Transverse colon (tissue), 4 donors: ENCODE measurements at regions not wholly inside any gene's neighbourhood (a gene's known extent, or its start where the extent isn't known, plus 50 kb on each side); places are given as distances from the start of the nearest gene placed in this dataset.

Source experiments
- DNase-seq: peaks from one replicate; pipeline ENCODE4 v3.0.0-alpha.2; 2019
- H3K27ac ChIP-seq, 4 donors: fragments of 200-600 bp; sonication (generic); 2 replicates each; pipeline ENCODE4 v1.5.1; 2016 to 2018; ENCODE audit warnings: inconsistent platforms in 4 of 4
- H3K27me3 ChIP-seq: fragments of 200-600 bp; sonication (generic); 2 replicates; pipeline ENCODE4 v1.5.1; 2017; ENCODE audit warnings: inconsistent platforms
- H3K36me3 ChIP-seq, 4 donors: fragments of 200-600 bp; sonication (generic); 2 replicates each; pipeline ENCODE4 v1.5.1; 2017 to 2019; ENCODE audit warnings: inconsistent platforms in 4 of 4
- H3K4me1 ChIP-seq, 4 donors: fragments of 200-600 bp; sonication (generic); 2 replicates each; pipeline ENCODE4 v1.5.1; 2017 to 2020; ENCODE audit warnings: inconsistent platforms in 4 of 4
- H3K4me3 ChIP-seq, 4 donors: fragments of 200-600 bp; sonication (generic); 1 replicate in 1 of 4; 2 replicates in 3 of 4; pipeline versions ENCODE4 v1.5.1 to v1.6.1; 2017 to 2019; ENCODE audit warnings: inconsistent platforms in 4 of 4
- H3K9me3 ChIP-seq, 2 donors: fragments of 200-600 bp; sonication (generic); 2 replicates each; pipeline ENCODE4 v1.5.1; 2017 to 2019; ENCODE audit warnings: inconsistent platforms in 2 of 2
- CTCF ChIP-seq, 5 experiments: fragments of 200-600 bp in 3 of 5; fragments of 450-650 bp in 2 of 5; sonication (generic) in 3 of 5; IDR thresholded peaks; 1 replicate in 2 of 5; 2 replicates in 3 of 5; pipeline ENCODE4 v1.5.1; 2016 to 2017; ENCODE audit warnings: antibody characterized with exemption in 5 of 5, inconsistent platforms in 3 of 5, mild to moderate bottlenecking in 2 of 5, moderate library complexity in 1 of 5
- EP300 ChIP-seq: sonication (generic); formaldehyde crosslinking; IDR thresholded peaks from one replicate; pipeline ENCODE4 v1.6.1; 2017; ENCODE audit warnings: antibody characterized with exemption, low read depth
- POLR2A ChIP-seq: fragments of 450-650 bp; IDR thresholded peaks from one replicate; pipeline ENCODE4 v1.6.1; 2016; ENCODE audit warnings: antibody characterized with exemption, mild to moderate bottlenecking, moderate library complexity
- POLR2AphosphoS5 ChIP-seq, 3 donors: sonication (generic); formaldehyde crosslinking; IDR thresholded peaks; one replicate each; pipeline ENCODE4 v1.6.1; 2016; ENCODE audit warnings: antibody characterized with exemption in 3 of 3
- WGBS, 2 donors: methylation state at CpG; one replicate each; pipeline ENCODE4 v1.1.5; 2018; ENCODE audit warnings: low coverage in 1 of 2; 5-methylcytosine and 5-hydroxymethylcytosine counted together
- in situ Hi-C, 4 donors: fragments of 200-750 bp; cut with MboI; loops; one replicate each; pipeline versions ENCODE4 v1.15.0 to v1.15.1; 2017; ENCODE audit warnings: low sequenced_read_pairs in 3 of 4, low pct_ligation_motif_present in 1 of 4, low pct_unique_long_range_greater_than_20kb in 1 of 4
- intact Hi-C: fragments of 100-400 bp; cut with DNase I; formaldehyde crosslinking; loops from one replicate; pipeline ENCODE4 v1.15.1; 2023; ENCODE audit warnings: low total_unique reads

GRCh38 chr10:101287183-101287996 lies 58.1 kb upstream of the LBX1 start:
- H3K9me3 ChIP-seq = no peaks in the 10 kb centered on the region
- H3K36me3 ChIP-seq = no peaks in the 10 kb centered on the region
- intact Hi-C loops (no loop called here), in situ Hi-C loops (loop anchor here in 2 of 4 donors (25.0 kb wide), 2 partner anchors 150 to 275 kb away; no protein-coding TSS in a partner anchor)
- DNase-seq = no peak
- H3K27ac ChIP-seq = no peak overlapping the region
- H3K27me3 ChIP-seq = peaks cover 98% of the 10 kb centered on the region
- WGBS, 2 donors = 40 to 60% methylated on average over 3 to 18 of the region's 18 CpGs
- no peak overlapping the region for H3K4me3 ChIP-seq
- TF ChIP-seq POLR2AphosphoS5 (IDR thresholded peaks at IDR 0.05) (no peak), POLR2A (no peak), EP300 (no peak)
- peaks cover 4 to 19% (median 12%) of the 10 kb centered on the region in 4 donors for H3K4me1 ChIP-seq

- Histone ChIP-seq H3K9me3 (no peaks in the 10 kb centered on the region), H3K4me1 (peaks cover 4 to 25% (median 14%) of the 10 kb centered on the region in 4 donors), H3K36me3 (no peaks in the 10 kb centered on the region), H3K4me3 (no peak overlapping the region), H3K27me3 (peaks cover 98% of the 10 kb centered on the region), H3K27ac (no peak overlapping the region)
- TF ChIP-seq POLR2A (no peak), EP300 (no peak), CTCF (IDR thresholded peaks at IDR 0.05) (peak in 1 of 5 experiments; percentile 16)
- no peak for DNase-seq
- in situ Hi-C loops = loop anchor here in 2 of 4 donors (25.0 kb wide), 2 partner anchors 149 to 274 kb away; no protein-coding TSS in a partner anchor
- WGBS, 2 donors = 47% methylated on average over 6 of the region's 6 CpGs; no CpG with 5 or more reads in 1 of the 2 donors
- intact Hi-C loops = no loop called here
Measured at GRCh38 chr10:101287997-101288635, 58.9 kb upstream of the LBX1 start.

- in situ Hi-C loops = loop anchor here in 2 of 4 donors (25.0 kb wide), 2 partner anchors 148 to 273 kb away; no protein-coding TSS in a partner anchor
- intact Hi-C loops = no loop called here
- H3K36me3 ChIP-seq = no peaks in the 10 kb centered on the region
Measured at GRCh38 chr10:101289541-101289940, 60.3 kb upstream of the LBX1 start.

GRCh38 chr10:101290431-101290830 lies 61.2 kb upstream of the LBX1 start:
- Histone ChIP-seq H3K27me3 (peaks cover 93% of the 10 kb centered on the region), H3K27ac (no peak overlapping the region), H3K9me3 (no peaks in the 10 kb centered on the region), H3K4me3 (no peak overlapping the region), H3K4me1 (peaks cover 4 to 18% (median 14%) of the 10 kb centered on the region in 4 donors), H3K36me3 (no peaks in the 10 kb centered on the region)
- intact Hi-C loops (loop anchor here (10.0 kb wide), 1 partner anchor 76 kb away; no protein-coding TSS in a partner anchor), in situ Hi-C loops (loop anchor here in 2 of 4 donors (25.0 kb wide), 2 partner anchors 147 to 272 kb away; no protein-coding TSS in a partner anchor)
- WGBS, 2 donors = 70 to 83% methylated on average over 2 to 10 of the region's 10 CpGs
- DNase-seq = no peak
- TF ChIP-seq CTCF (IDR thresholded peaks at IDR 0.05) (no peak), POLR2A (no peak), EP300 (no peak), POLR2AphosphoS5 (IDR thresholded peaks at IDR 0.05) (no peak)

More at GRCh38 chr10:101289541-101289940, 60.3 kb upstream of the LBX1 start:
- H3K27ac ChIP-seq = no peak overlapping the region
- H3K9me3 ChIP-seq = no peaks in the 10 kb centered on the region
- TF ChIP-seq POLR2A (no peak), POLR2AphosphoS5 (IDR thresholded peaks at IDR 0.05) (no peak), CTCF (IDR thresholded peaks at IDR 0.05) (no peak), EP300 (no peak)
- peaks cover 4 to 18% (median 14%) of the 10 kb centered on the region in 4 donors for H3K4me1 ChIP-seq
- peaks cover 98% of the 10 kb centered on the region for H3K27me3 ChIP-seq
- no peak for DNase-seq
- 78 to 89% methylated on average over 3 of the region's 3 CpGs for WGBS, 2 donors
- H3K4me3 ChIP-seq = no peak overlapping the region
